Vagina (tissue), 2 donors: ENCODE measurements at regions not wholly inside any gene's neighbourhood (a gene's known extent, or its start where the extent isn't known, plus 50 kb on each side); places are given as distances from the start of the nearest gene placed in this dataset.

Experiments
- DNase-seq, 2 donors: peaks; one replicate each; pipeline ENCODE4 v3.0.0-alpha.2; 2017; ENCODE audit errors: extremely low spot score in 2 of 2
- H3K27ac ChIP-seq: fragments of 200-600 bp; sonication (generic); one replicate; pipeline ENCODE4 v1.5.1; 2019
- H3K27me3 ChIP-seq: fragments of 200-600 bp; sonication (generic); one replicate; pipeline ENCODE4 v1.5.1; 2019
- H3K36me3 ChIP-seq, 2 donors: fragments of 200-600 bp; sonication (generic); one replicate each; pipeline ENCODE4 v1.5.1; 2017 to 2019
- H3K4me1 ChIP-seq: fragments of 200-600 bp; sonication (generic); one replicate; pipeline ENCODE4 v1.5.1; 2019
- H3K4me3 ChIP-seq, 2 donors: fragments of 200-600 bp; sonication (generic); 1 replicate in 1 of 2; 2 replicates in 1 of 2; pipeline ENCODE4 v1.5.1; 2016 to 2019
- H3K9me3 ChIP-seq: fragments of 200-600 bp; sonication (generic); one replicate; pipeline ENCODE4 v1.5.1; 2019
- POLR2A ChIP-seq, 2 donors: fragments of 450-650 bp; IDR thresholded peaks; one replicate each; pipeline ENCODE4 v1.6.1; 2017; ENCODE audit warnings: antibody characterized with exemption in 2 of 2, mild to moderate bottlenecking in 2 of 2, moderate library complexity in 2 of 2
- POLR2AphosphoS5 ChIP-seq, 2 donors: sonication (generic); formaldehyde crosslinking; IDR thresholded peaks; one replicate each; pipeline ENCODE4 v1.9.0; 2017; ENCODE audit warnings: antibody characterized with exemption in 2 of 2, mild to moderate bottlenecking in 2 of 2, low read depth in 1 of 2; ENCODE audit not compliant: insufficient read depth in 1 of 2
- intact Hi-C: fragments of 100-400 bp; cut with DNase I; formaldehyde crosslinking; loops from one replicate; pipeline ENCODE4 v1.15.1; 2023
- TF ChIP-seq, protein P1 (sequence below), 3 experiments: fragments of 450-650 bp in 2 of 3; fragments of 200-600 bp in 1 of 3; sonication (generic) in 1 of 3; IDR thresholded peaks; one replicate each; pipeline ENCODE4 v1.5.1; 2017 to 2019; ENCODE audit warnings: antibody characterized with exemption in 3 of 3, mild to moderate bottlenecking in 2 of 3, moderate library complexity in 2 of 3

DNA sequence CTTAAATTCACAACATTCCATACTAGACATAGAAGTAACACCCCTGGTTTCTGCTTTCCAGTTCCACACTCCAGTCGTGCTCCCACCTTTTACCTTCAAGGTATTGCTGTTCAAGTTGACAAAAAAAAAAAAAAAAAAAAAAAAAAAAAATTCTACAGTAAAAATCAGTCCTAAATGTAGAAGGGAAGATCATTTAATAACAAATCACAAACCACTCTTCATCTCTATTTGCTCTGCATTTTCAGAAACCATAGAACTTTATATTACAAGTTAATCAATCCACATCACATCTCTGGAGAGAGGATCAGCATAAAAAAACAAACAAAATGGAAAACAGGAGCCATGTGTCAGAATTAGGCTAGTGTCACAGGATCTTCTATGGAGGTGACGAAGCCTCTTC lies 206.3 kb upstream of the KLF14 start:
- H3K4me3 ChIP-seq = peak overlapping the region; percentile 45
- no peaks in the 10 kb centered on the region for H3K27me3 ChIP-seq
- intact Hi-C loops = no loop called here
- TF ChIP-seq, protein P1, sequence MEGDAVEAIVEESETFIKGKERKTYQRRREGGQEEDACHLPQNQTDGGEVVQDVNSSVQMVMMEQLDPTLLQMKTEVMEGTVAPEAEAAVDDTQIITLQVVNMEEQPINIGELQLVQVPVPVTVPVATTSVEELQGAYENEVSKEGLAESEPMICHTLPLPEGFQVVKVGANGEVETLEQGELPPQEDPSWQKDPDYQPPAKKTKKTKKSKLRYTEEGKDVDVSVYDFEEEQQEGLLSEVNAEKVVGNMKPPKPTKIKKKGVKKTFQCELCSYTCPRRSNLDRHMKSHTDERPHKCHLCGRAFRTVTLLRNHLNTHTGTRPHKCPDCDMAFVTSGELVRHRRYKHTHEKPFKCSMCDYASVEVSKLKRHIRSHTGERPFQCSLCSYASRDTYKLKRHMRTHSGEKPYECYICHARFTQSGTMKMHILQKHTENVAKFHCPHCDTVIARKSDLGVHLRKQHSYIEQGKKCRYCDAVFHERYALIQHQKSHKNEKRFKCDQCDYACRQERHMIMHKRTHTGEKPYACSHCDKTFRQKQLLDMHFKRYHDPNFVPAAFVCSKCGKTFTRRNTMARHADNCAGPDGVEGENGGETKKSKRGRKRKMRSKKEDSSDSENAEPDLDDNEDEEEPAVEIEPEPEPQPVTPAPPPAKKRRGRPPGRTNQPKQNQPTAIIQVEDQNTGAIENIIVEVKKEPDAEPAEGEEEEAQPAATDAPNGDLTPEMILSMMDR (IDR thresholded peaks at IDR 0.05) = no peak
- TF ChIP-seq POLR2A (IDR thresholded peaks at IDR 0.05) (no peak), POLR2AphosphoS5 (IDR thresholded peaks at IDR 0.05; ENCODE audit: insufficient read depth in 1 of 2, low read depth in 1 of 2) (peak in 1 of 2 donors; percentile 27)
- peak overlapping the region; percentile 85 for H3K27ac ChIP-seq
- H3K36me3 ChIP-seq = peaks cover 0 to 5% of the 10 kb centered on the region in 2 donors
- no peaks in the 10 kb centered on the region for H3K9me3 ChIP-seq
- H3K4me1 ChIP-seq = peaks cover 94% of the 10 kb centered on the region
- DNase-seq = no peak

DNA sequence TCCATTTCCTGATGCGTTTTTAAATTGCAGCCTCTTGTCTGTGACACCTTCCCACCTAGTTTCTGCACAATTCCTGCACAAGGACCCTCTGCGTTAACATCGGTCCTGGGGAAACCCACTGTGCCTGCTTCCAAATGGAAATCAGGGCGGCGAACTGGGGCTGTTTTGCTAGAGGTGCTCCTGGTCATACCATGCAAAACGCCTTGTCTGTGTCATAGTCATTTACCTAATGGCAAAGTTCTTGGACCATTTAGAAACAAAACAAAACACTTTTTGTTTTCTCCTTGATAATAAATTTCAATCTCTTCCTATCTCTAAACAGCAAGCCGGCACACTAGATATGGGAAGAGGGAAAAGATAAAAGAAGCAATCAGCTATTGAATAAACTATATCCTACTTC lies 206.9 kb upstream of the KLF14 start:
- Histone ChIP-seq H3K4me1 (peaks cover 94% of the 10 kb centered on the region), H3K4me3 (peak overlapping the region; percentile 45), H3K36me3 (peaks cover 0 to 5% of the 10 kb centered on the region in 2 donors), H3K27me3 (no peaks in the 10 kb centered on the region), H3K27ac (peak overlapping the region; percentile 85), H3K9me3 (no peaks in the 10 kb centered on the region)
- no peak for TF ChIP-seq POLR2A (IDR thresholded peaks at IDR 0.05)
- TF ChIP-seq, protein P1 (IDR thresholded peaks at IDR 0.05) = no peak
- no peak for TF ChIP-seq POLR2AphosphoS5 (IDR thresholded peaks at IDR 0.05; ENCODE audit: insufficient read depth in 1 of 2, low read depth in 1 of 2)
- DNase-seq = no peak
- intact Hi-C loops = no loop called here

DNA sequence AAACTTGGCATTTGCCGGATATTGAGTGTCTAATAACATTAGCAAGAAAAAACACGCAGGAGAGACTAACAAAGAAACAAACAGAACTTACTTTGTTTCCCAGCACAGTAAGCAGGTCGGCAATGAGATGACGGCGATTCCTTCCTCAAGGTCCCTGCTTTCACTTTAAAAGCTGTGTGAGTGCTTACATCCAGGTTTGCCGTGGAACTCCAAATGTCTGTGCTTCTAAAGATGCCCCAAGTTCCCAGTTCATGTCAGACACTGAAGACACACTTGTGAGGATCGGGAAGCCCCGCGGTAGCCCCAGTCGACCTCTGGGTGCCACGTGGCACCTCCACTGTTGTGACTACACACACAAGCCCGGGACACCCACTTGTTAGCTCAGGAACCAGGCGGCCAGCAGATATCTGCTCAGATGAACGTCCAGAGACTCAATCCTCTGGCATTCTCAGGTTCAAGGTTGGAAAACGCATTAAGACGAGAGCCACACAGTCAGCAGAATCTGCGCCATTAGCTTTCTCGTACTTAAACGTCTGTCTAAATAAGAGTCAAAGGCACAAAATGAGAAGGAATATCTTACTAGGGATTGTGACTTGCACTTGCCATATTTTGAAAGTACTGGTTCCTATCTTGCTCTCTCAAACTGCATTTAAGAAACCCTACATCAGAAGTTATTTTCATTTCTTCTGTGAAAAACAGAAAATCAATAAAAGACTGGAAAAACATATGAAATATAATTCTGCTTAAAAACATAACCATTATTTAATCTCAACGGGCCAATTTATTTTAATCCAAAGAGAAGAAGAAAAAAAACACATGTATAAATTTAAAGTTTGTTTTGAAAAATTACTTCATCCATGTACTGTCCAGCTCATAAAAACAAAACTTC lies 207.6 kb upstream of the KLF14 start:
- H3K9me3 ChIP-seq = no peaks in the 10 kb centered on the region
- TF ChIP-seq POLR2A (IDR thresholded peaks at IDR 0.05) = no peak
- peak in 1 of 2 donors; percentile 54 for TF ChIP-seq POLR2AphosphoS5 (IDR thresholded peaks at IDR 0.05; ENCODE audit: insufficient read depth in 1 of 2, low read depth in 1 of 2)
- TF ChIP-seq, protein P1 (IDR thresholded peaks at IDR 0.05) = no peak
- H3K27ac ChIP-seq = peak overlapping the region; percentile 85
- H3K36me3 ChIP-seq = peaks cover 0 to 5% of the 10 kb centered on the region in 2 donors
- H3K4me3 ChIP-seq = peak overlapping the region; percentile 45
- intact Hi-C loops = no loop called here
- peaks cover 97% of the 10 kb centered on the region for H3K4me1 ChIP-seq
- H3K27me3 ChIP-seq = no peaks in the 10 kb centered on the region
- DNase-seq = no peak

DNA sequence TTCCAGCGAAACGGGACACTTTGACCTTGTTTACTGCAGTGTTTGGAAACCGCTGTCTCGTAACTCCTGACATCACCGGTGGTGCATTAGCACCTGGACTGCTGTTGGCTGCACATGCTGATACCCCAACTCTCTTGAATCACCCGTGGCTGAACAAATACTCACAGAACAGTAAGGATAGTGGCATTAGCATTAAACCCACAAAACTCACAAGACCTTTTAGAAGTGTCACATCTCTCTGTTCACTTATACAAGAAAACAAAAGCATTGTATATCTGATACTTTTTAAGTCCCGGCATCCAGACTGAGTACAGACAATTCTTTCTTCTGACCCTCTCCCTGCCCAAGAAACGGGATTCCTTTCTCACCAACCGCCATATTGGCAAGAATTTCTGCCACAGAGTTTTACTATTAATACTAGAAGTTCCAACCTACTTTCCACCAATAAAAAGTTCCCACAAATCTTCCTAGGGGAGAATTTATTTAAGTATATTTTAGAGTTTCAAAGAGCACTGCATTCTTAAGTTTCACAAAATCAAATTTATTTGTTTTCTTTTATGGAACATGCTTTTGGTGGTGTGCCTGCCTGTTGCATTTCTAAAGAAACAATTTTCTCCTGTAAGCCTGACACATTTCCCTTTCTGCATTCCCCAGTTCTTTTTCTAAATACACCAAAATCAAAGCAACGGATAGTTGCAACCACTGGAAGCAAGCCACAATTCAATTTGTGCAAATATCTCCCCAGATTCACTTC lies 208.4 kb upstream of the KLF14 start:
- H3K4me3 ChIP-seq = peak overlapping the region; percentile 22 to 45
- peaks cover 96% of the 10 kb centered on the region for H3K4me1 ChIP-seq

DNA sequence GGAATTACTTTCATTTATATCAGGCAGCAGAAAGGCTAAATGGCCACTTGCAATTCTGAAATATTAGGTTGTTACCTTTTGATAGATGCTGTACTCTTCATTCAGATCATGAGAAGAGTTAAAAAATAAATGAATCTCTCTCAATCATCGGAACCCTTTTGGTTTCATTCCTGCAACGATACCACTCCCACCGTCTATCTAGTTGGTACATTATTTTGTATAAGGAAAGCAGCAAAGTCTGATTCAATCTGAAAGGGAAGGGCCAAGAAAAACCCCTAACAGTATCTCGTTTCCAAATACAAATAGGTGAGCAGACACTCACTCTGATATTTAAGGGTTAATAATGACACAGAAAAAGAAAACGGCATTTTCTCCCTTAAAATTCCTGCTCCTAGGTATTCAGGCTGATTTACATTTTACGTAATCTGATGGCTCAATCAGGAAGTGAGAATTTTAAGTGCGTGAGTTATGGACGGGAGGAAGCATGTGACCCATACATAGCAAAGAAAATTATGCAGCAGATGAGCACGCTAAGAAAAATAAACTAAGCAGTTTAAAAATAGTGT lies 209.4 kb upstream of the KLF14 start:
- intact Hi-C loops = no loop called here
- no peak for DNase-seq
- H3K27me3 ChIP-seq = no peaks in the 10 kb centered on the region
- H3K9me3 ChIP-seq = no peaks in the 10 kb centered on the region
- peak overlapping the region; percentile 22 to 45 for H3K4me3 ChIP-seq
- H3K27ac ChIP-seq = peak overlapping the region; percentile 85
- TF ChIP-seq, protein P1 (IDR thresholded peaks at IDR 0.05) = no peak
- TF ChIP-seq POLR2A (IDR thresholded peaks at IDR 0.05) = no peak
- peak in 1 of 2 donors; percentile 98 for TF ChIP-seq POLR2AphosphoS5 (IDR thresholded peaks at IDR 0.05; ENCODE audit: insufficient read depth in 1 of 2, low read depth in 1 of 2)
- H3K4me1 ChIP-seq = peaks cover 86% of the 10 kb centered on the region
- H3K36me3 ChIP-seq = peaks cover 0 to 5% of the 10 kb centered on the region in 2 donors

More for the DNA sequence above, 208.4 kb upstream of the KLF14 start:
- peak overlapping the region; percentile 85 for H3K27ac ChIP-seq
- peaks cover 0 to 5% of the 10 kb centered on the region in 2 donors for H3K36me3 ChIP-seq
- no peaks in the 10 kb centered on the region for H3K9me3 ChIP-seq
- TF ChIP-seq POLR2AphosphoS5 (IDR thresholded peaks at IDR 0.05; ENCODE audit: insufficient read depth in 1 of 2, low read depth in 1 of 2) (peak in 1 of 2 donors; percentile 78), POLR2A (IDR thresholded peaks at IDR 0.05) (no peak)
- intact Hi-C loops = no loop called here
- DNase-seq = no peak
- no peaks in the 10 kb centered on the region for H3K27me3 ChIP-seq
